ENCODE measurements at regions not wholly inside any gene's neighbourhood (a gene's known extent, or its start where the extent isn't known, plus 50 kb on each side); places are given as distances from the start of the nearest gene placed in this dataset.

- no peak for DNase-seq (ENCODE audit: low read depth in 2 of 2)
- TF ChIP-seq EZH2 (IDR thresholded peaks at IDR 0.05; ENCODE audit: low read length, missing control alignments) (no peak), CTCF (conservative IDR thresholded peaks at IDR 0.05 in 1 of 2, IDR thresholded peaks at IDR 0.05 in 1 of 2; ENCODE audit: low read depth in 1 of 2, low read length in 2 of 2) (no peak)
- Histone ChIP-seq H3K79me2 (ENCODE audit: control insufficient read depth, insufficient read depth, low read length) (no peaks in the 10 kb centered on the region), H3K4me1 (ENCODE audit: control insufficient read depth, extremely low read depth, insufficient read depth, low read length) (no peaks in the 10 kb centered on the region), H3K27me3 (ENCODE audit: control insufficient read depth, insufficient read depth, low read length) (no peaks in the 10 kb centered on the region), H3K9ac (ENCODE audit: insufficient read depth, low read length) (no peak overlapping the region), H3K27ac (ENCODE audit: insufficient read depth, low read length) (no peak overlapping the region), H2AFZ (ENCODE audit: low read length) (no peak overlapping the region), H3K36me3 (ENCODE audit: control insufficient read depth, insufficient read depth, low read length) (no peaks in the 10 kb centered on the region), H3K4me2 (ENCODE audit: extremely low read depth, insufficient read depth, low read length) (no peak overlapping the region), H4K20me1 (ENCODE audit: control insufficient read depth, extremely low read depth, insufficient read depth, low read length) (no peaks in the 10 kb centered on the region), H3K9me3 (ENCODE audit: control insufficient read depth, insufficient read depth, low read depth, low read length) (no peaks in the 10 kb centered on the region), H3K4me3 (replicated peaks in 1 of 4; ENCODE audit: control extremely low read depth in 1 of 4, insufficient read depth in 1 of 4, low read depth in 3 of 4, low read length in 4 of 4) (no peak overlapping the region)
Measured at GRCh38 chr5:92930057-92930456, 651.0 kb downstream of the NR2F1-AS1 start.

GRCh38 chr5:92927291-92927778 is 653.7 kb downstream of the NR2F1-AS1 start:
- Histone ChIP-seq H3K27me3 (ENCODE audit: control insufficient read depth, insufficient read depth, low read length) (no peaks in the 10 kb centered on the region), H3K4me1 (ENCODE audit: control insufficient read depth, extremely low read depth, insufficient read depth, low read length) (no peaks in the 10 kb centered on the region), H3K79me2 (ENCODE audit: control insufficient read depth, insufficient read depth, low read length) (no peaks in the 10 kb centered on the region), H3K4me3 (replicated peaks in 1 of 4; ENCODE audit: control extremely low read depth in 1 of 4, insufficient read depth in 1 of 4, low read depth in 3 of 4, low read length in 4 of 4) (no peak overlapping the region), H3K9ac (ENCODE audit: insufficient read depth, low read length) (no peak overlapping the region), H4K20me1 (ENCODE audit: control insufficient read depth, extremely low read depth, insufficient read depth, low read length) (no peaks in the 10 kb centered on the region), H3K27ac (ENCODE audit: insufficient read depth, low read length) (no peak overlapping the region), H3K36me3 (ENCODE audit: control insufficient read depth, insufficient read depth, low read length) (no peaks in the 10 kb centered on the region), H2AFZ (ENCODE audit: low read length) (no peak overlapping the region), H3K9me3 (ENCODE audit: control insufficient read depth, insufficient read depth, low read depth, low read length) (no peaks in the 10 kb centered on the region), H3K4me2 (ENCODE audit: extremely low read depth, insufficient read depth, low read length) (no peak overlapping the region)
- peak in 1 of 2 donors; percentile 55 for DNase-seq (ENCODE audit: low read depth in 2 of 2)
- TF ChIP-seq EZH2 (IDR thresholded peaks at IDR 0.05; ENCODE audit: low read length, missing control alignments) (no peak), CTCF (conservative IDR thresholded peaks at IDR 0.05 in 1 of 2, IDR thresholded peaks at IDR 0.05 in 1 of 2; ENCODE audit: low read depth in 1 of 2, low read length in 2 of 2) (no peak)

GRCh38 chr5:92923885-92924284 is 657.1 kb downstream of the NR2F1-AS1 start:
- no peaks in the 10 kb centered on the region for H4K20me1 ChIP-seq (ENCODE audit: control insufficient read depth, extremely low read depth, insufficient read depth, low read length)
- H3K79me2 ChIP-seq (ENCODE audit: control insufficient read depth, insufficient read depth, low read length): no peaks in the 10 kb centered on the region
- H3K9ac ChIP-seq (ENCODE audit: insufficient read depth, low read length): no peak overlapping the region
- H3K27me3 ChIP-seq (ENCODE audit: control insufficient read depth, insufficient read depth, low read length): no peaks in the 10 kb centered on the region
- no peak overlapping the region for H3K4me3 ChIP-seq (replicated peaks in 1 of 4; ENCODE audit: control extremely low read depth in 1 of 4, insufficient read depth in 1 of 4, low read depth in 3 of 4, low read length in 4 of 4)
- no peak for DNase-seq (ENCODE audit: low read depth in 2 of 2)
- no peak for TF ChIP-seq CTCF (conservative IDR thresholded peaks at IDR 0.05 in 1 of 2, IDR thresholded peaks at IDR 0.05 in 1 of 2; ENCODE audit: low read depth in 1 of 2, low read length in 2 of 2)
- TF ChIP-seq EZH2 (IDR thresholded peaks at IDR 0.05; ENCODE audit: low read length, missing control alignments): no peak
- H3K4me2 ChIP-seq (ENCODE audit: extremely low read depth, insufficient read depth, low read length): no peak overlapping the region
- no peaks in the 10 kb centered on the region for H3K4me1 ChIP-seq (ENCODE audit: control insufficient read depth, extremely low read depth, insufficient read depth, low read length)
- no peak overlapping the region for H3K27ac ChIP-seq (ENCODE audit: insufficient read depth, low read length)
- no peaks in the 10 kb centered on the region for H3K36me3 ChIP-seq (ENCODE audit: control insufficient read depth, insufficient read depth, low read length)
- no peak overlapping the region for H2AFZ ChIP-seq (ENCODE audit: low read length)
- no peaks in the 10 kb centered on the region for H3K9me3 ChIP-seq (ENCODE audit: control insufficient read depth, insufficient read depth, low read depth, low read length)

Measured in fibroblast of lung (primary cell).